ENCODE measurements at regions not wholly inside any gene's neighbourhood (a gene's known extent, or its start where the extent isn't known, plus 50 kb on each side); places are given as distances from the start of the nearest gene placed in this dataset.
A peak's percentile ranks its signal among the peaks of the same experiment; 100 is the strongest.
"Not testable (repeated sequence)": the region's sequence is repeated elsewhere in the genome, so short reads cannot be mapped to it uniquely, and the experiment has no call there.

DNA sequence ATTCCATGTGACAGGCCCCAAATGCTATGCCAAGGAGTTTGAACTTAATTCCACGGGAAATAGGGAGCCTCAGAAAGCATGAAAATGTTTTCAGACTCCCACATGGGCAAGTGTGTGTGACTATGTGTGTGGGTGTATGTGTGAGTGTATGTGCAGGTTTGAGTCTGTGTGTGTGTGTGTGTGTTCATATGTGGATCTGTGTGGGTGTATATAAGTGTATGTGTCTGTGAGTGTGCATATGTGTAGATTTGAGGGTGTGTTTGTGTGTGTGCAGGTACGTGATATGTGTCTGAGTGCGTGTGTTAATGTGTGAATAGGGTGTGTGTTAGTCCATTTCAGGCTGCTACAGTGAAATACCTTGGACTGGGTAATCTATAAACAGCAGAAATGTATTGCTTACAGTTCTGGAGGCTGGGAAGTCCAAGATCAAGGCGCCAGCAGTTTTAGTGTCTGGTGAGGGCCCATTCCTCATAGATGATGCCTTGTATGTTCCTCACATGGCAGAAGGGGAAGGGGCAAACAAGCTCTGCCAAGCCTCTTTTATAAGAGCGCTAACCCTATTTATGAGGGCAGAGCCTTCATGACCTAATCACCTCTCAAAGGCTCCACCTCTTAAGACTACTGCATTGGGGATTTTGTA, 181.1 kb upstream of the TAB2 start:
- Histone ChIP-seq H3K4me3 (ENCODE audit: low read depth, low read length) (no peak overlapping the region), H3K27me3 (ENCODE audit: control insufficient read depth, insufficient read depth, low read length) (no peaks in the 10 kb centered on the region), H3K4me1 (ENCODE audit: control insufficient read depth, insufficient read depth, low read length) (peaks cover 13% of the 10 kb centered on the region), H3K27ac (ENCODE audit: low read depth, low read length) (no peak overlapping the region), H3K9me3 (ENCODE audit: control insufficient read depth, insufficient read depth, low read length) (no peaks in the 10 kb centered on the region), H3K36me3 (ENCODE audit: control insufficient read depth, insufficient read depth, low read length) (no peaks in the 10 kb centered on the region)
- WGBS (ENCODE audit: insufficient coverage): 57% methylated on average over 3 of the region's 5 CpGs
- DNase-seq (ENCODE audit: low read depth in 4 of 6, low spot score in 6 of 6): no peak

DNA sequence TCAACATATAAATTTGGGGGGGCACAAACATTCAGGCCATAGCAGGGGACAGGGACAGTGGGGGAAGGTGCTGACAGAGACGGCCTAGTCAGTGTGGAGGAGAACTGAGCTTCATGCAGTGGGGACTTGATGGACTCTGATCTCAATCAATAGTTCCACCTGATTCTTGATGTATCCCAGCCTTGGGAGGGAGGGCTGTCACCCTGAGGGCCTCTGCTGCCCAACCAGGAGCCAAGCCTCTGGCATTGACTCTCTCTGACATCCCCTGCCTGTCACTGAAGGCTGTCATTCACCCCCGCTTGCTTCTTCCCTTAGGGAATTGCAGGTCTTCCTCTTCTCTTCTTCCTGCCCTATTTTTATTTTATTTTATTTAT, 180.6 kb upstream of the TAB2 start:
- Histone ChIP-seq H3K4me3 (ENCODE audit: low read depth, low read length) (no peak overlapping the region), H3K36me3 (ENCODE audit: control insufficient read depth, insufficient read depth, low read length) (no peaks in the 10 kb centered on the region), H3K4me1 (ENCODE audit: control insufficient read depth, insufficient read depth, low read length) (peaks cover 13% of the 10 kb centered on the region), H3K27me3 (ENCODE audit: control insufficient read depth, insufficient read depth, low read length) (no peaks in the 10 kb centered on the region), H3K27ac (ENCODE audit: low read depth, low read length) (no peak overlapping the region), H3K9me3 (ENCODE audit: control insufficient read depth, insufficient read depth, low read length) (no peaks in the 10 kb centered on the region)
- WGBS (ENCODE audit: insufficient coverage): 100% methylated on average over 1 of the region's 2 CpGs
- DNase-seq (ENCODE audit: low read depth in 4 of 6, low spot score in 6 of 6): no peak

DNA sequence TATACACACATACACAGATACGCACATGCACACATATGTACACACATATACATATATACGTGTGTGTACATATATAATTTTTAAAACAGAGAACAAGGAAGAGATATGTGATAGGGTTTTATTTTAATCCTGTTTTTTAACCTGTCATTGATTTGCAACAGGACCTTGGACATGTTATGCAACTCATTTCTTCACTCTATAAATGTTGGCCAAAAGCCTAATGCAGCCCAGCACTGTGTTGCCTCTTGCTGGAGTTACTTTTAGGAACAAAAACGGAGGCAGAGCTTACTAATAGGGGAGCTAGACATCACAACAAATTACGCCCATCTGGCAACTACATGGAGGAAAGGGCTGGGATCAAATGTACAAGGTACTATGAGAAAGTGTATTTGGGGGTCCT, 179.9 kb upstream of the TAB2 start:
- Histone ChIP-seq H3K27ac (ENCODE audit: low read depth, low read length) (no peak overlapping the region), H3K4me3 (ENCODE audit: low read depth, low read length) (no peak overlapping the region), H3K9me3 (ENCODE audit: control insufficient read depth, insufficient read depth, low read length) (no peaks in the 10 kb centered on the region), H3K36me3 (ENCODE audit: control insufficient read depth, insufficient read depth, low read length) (no peaks in the 10 kb centered on the region), H3K27me3 (ENCODE audit: control insufficient read depth, insufficient read depth, low read length) (no peaks in the 10 kb centered on the region), H3K4me1 (ENCODE audit: control insufficient read depth, insufficient read depth, low read length) (peaks cover 11% of the 10 kb centered on the region)
- WGBS (ENCODE audit: insufficient coverage): no CpG with 5 or more reads among the region's 4 CpGs
- no peak for DNase-seq (ENCODE audit: low read depth in 4 of 6, low spot score in 6 of 6)

DNA sequence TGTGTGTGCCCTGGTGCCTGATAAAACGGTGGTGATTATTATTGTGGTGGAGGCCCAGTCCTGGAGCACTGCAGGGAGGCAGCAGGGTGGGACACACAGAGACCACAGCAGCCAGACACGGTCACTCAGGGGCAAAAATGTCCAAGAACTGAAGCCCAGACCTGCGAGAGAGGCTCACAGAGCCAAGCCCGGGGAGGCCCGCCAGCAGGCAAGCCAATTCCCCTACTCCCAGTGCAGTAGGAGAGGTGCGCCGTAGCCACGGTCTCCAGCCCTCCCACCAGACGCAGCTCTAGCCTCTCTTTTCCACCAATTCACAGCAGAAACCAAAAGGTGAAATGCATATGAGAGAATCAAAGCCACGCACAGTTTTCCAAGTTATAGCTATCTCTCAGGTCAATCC, 179.4 kb upstream of the TAB2 start:
- peaks cover 9% of the 10 kb centered on the region for H3K4me1 ChIP-seq (ENCODE audit: control insufficient read depth, insufficient read depth, low read length)
- H3K9me3 ChIP-seq (ENCODE audit: control insufficient read depth, insufficient read depth, low read length): peaks cover 2% of the 10 kb centered on the region
- H3K27ac ChIP-seq (ENCODE audit: low read depth, low read length): no peak overlapping the region
- no peaks in the 10 kb centered on the region for H3K36me3 ChIP-seq (ENCODE audit: control insufficient read depth, insufficient read depth, low read length)
- WGBS (ENCODE audit: insufficient coverage): 91% methylated on average over 7 of the region's 10 CpGs
- no peak overlapping the region for H3K4me3 ChIP-seq (ENCODE audit: low read depth, low read length)
- DNase-seq (ENCODE audit: low read depth in 4 of 6, low spot score in 6 of 6): no peak
- no peaks in the 10 kb centered on the region for H3K27me3 ChIP-seq (ENCODE audit: control insufficient read depth, insufficient read depth, low read length)

GRCh38 chr6:149138699-149139294, 178.7 kb upstream of the TAB2 start:
- no peaks in the 10 kb centered on the region for H3K36me3 ChIP-seq (ENCODE audit: control insufficient read depth, insufficient read depth, low read length)
- H3K4me3 ChIP-seq (ENCODE audit: low read depth, low read length): no peak overlapping the region
- H3K9me3 ChIP-seq (ENCODE audit: control insufficient read depth, insufficient read depth, low read length): peaks cover 2% of the 10 kb centered on the region
- H3K27ac ChIP-seq (ENCODE audit: low read depth, low read length): no peak overlapping the region
- no peaks in the 10 kb centered on the region for H3K27me3 ChIP-seq (ENCODE audit: control insufficient read depth, insufficient read depth, low read length)
- WGBS (ENCODE audit: insufficient coverage): 98% methylated on average over 7 of the region's 12 CpGs
- no peak for DNase-seq (ENCODE audit: low read depth in 4 of 6, low spot score in 6 of 6)
- H3K4me1 ChIP-seq (ENCODE audit: control insufficient read depth, insufficient read depth, low read length): peaks cover 9% of the 10 kb centered on the region

- H3K4me3 ChIP-seq (ENCODE audit: low read depth, low read length): no peak overlapping the region
- no peaks in the 10 kb centered on the region for H3K36me3 ChIP-seq (ENCODE audit: control insufficient read depth, insufficient read depth, low read length)
- peak overlapping the region; percentile 26 for H3K27ac ChIP-seq (ENCODE audit: low read depth, low read length)
- DNase-seq (ENCODE audit: low read depth in 4 of 6, low spot score in 6 of 6): no peak
- H3K4me1 ChIP-seq (ENCODE audit: control insufficient read depth, insufficient read depth, low read length): peaks cover 9% of the 10 kb centered on the region
- H3K27me3 ChIP-seq (ENCODE audit: control insufficient read depth, insufficient read depth, low read length): no peaks in the 10 kb centered on the region
- H3K9me3 ChIP-seq (ENCODE audit: control insufficient read depth, insufficient read depth, low read length): peaks cover 2% of the 10 kb centered on the region
These were observed 177.8 kb upstream of the TAB2 start for GRCh38 chr6:149139782-149140136.

DNA sequence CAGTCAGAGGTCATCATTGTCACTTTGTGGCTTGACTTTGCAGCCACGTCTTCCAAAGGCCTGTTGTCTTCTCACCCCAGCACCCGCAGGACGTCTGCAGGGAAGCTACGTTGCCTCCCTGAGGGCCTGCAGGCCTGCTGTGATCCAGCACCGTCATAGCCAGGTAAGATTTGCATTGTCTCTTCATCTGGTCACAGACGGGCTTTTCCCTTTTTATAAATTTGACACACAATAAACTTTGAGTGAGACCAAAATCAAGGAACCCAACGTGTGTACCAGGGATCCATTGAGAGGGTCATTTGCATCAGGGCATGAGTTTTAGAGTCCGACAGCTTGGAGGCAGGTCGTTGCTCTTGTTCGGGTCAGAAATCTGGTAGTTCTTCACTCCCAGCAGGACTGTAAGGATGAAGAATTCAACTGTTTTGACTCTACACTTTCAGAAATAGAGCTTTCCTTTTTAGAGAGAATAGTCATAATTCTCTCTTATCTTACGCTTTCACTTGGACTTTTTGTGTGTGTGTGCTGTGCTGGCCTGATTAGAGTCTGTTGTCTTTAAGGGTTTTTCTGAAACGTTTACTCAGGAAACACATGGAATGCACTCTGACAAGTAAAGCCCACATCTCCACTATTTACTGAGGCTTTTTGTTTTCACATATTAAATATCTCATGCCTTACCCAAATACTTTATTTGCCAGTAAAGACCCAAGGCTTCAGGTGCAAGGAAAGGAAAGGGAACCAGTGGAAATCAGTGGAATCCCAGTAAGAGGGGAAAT, 177.2 kb upstream of the TAB2 start:
- H3K27me3 ChIP-seq (ENCODE audit: control insufficient read depth, insufficient read depth, low read length): no peaks in the 10 kb centered on the region
- no peak overlapping the region for H3K4me3 ChIP-seq (ENCODE audit: low read depth, low read length)
- peaks cover 9% of the 10 kb centered on the region for H3K4me1 ChIP-seq (ENCODE audit: control insufficient read depth, insufficient read depth, low read length)
- WGBS (ENCODE audit: insufficient coverage): 72% methylated on average over 7 of the region's 12 CpGs
- no peak for DNase-seq (ENCODE audit: low read depth in 4 of 6, low spot score in 6 of 6)
- H3K36me3 ChIP-seq (ENCODE audit: control insufficient read depth, insufficient read depth, low read length): no peaks in the 10 kb centered on the region
- H3K27ac ChIP-seq (ENCODE audit: low read depth, low read length): peak overlapping the region; percentile 26
- peaks cover 2% of the 10 kb centered on the region for H3K9me3 ChIP-seq (ENCODE audit: control insufficient read depth, insufficient read depth, low read length)

DNA sequence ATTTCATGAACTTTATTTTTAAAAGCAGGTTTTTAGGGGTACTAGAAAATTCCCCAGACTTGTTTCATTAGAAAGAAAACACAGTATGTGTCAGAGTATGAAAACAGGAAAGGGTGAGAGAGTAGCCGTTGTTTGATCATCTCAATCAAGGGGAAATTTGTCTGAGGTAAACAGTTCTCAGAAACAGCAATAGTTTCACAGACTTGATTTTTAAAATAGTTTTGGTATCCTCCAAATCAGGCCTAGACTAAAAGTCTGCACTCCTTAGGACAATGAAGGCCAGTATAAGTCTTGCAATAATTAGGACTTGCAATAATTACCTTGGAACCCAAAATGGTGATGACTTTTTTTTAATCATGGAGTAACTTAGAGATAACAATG, 176.6 kb upstream of the TAB2 start:
- Histone ChIP-seq H3K4me3 (ENCODE audit: low read depth, low read length) (no peak overlapping the region), H3K27me3 (ENCODE audit: control insufficient read depth, insufficient read depth, low read length) (no peaks in the 10 kb centered on the region), H3K36me3 (ENCODE audit: control insufficient read depth, insufficient read depth, low read length) (no peaks in the 10 kb centered on the region), H3K9me3 (ENCODE audit: control insufficient read depth, insufficient read depth, low read length) (peaks cover 2% of the 10 kb centered on the region), H3K27ac (ENCODE audit: low read depth, low read length) (peak overlapping the region; percentile 26), H3K4me1 (ENCODE audit: control insufficient read depth, insufficient read depth, low read length) (peaks cover 9% of the 10 kb centered on the region)
- DNase-seq (ENCODE audit: low read depth in 4 of 6, low spot score in 6 of 6): no peak
- WGBS (ENCODE audit: insufficient coverage): no CpG with 5 or more reads among the region's 1 CpG

DNA sequence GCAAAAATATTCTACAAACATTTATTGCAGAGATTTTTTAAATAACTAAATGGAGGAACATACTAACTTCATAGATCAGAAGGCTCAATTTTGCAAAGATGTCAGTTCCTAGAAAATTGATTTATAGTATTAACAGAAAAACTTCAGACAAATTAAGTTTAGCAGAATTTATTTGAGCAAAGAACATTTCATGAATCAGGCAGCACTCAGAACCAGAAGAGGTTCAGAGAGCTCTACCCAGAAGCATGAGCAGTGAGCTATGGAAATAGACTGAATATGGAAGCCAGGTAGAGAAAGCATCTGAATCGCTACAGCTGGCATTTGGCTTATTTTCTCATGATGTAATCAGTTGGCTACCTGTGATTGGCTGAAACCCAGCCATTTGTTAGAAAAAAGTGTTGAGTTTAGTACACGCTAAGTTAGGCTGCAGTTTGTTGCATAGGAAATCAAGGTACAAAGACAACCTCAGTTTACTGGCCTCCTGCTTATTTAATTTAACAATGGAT, 174.5 kb upstream of the TAB2 start:
- 100% methylated on average over 1 of the region's 2 CpGs for WGBS (ENCODE audit: insufficient coverage)
- peaks cover 8% of the 10 kb centered on the region for H3K4me1 ChIP-seq (ENCODE audit: control insufficient read depth, insufficient read depth, low read length)
- no peaks in the 10 kb centered on the region for H3K27me3 ChIP-seq (ENCODE audit: control insufficient read depth, insufficient read depth, low read length)
- H3K4me3 ChIP-seq (ENCODE audit: low read depth, low read length): no peak overlapping the region
- no peaks in the 10 kb centered on the region for H3K36me3 ChIP-seq (ENCODE audit: control insufficient read depth, insufficient read depth, low read length)
- H3K27ac ChIP-seq (ENCODE audit: low read depth, low read length): no peak overlapping the region
- peaks cover 2% of the 10 kb centered on the region for H3K9me3 ChIP-seq (ENCODE audit: control insufficient read depth, insufficient read depth, low read length)
- DNase-seq (ENCODE audit: low read depth in 4 of 6, low spot score in 6 of 6): no peak

DNA sequence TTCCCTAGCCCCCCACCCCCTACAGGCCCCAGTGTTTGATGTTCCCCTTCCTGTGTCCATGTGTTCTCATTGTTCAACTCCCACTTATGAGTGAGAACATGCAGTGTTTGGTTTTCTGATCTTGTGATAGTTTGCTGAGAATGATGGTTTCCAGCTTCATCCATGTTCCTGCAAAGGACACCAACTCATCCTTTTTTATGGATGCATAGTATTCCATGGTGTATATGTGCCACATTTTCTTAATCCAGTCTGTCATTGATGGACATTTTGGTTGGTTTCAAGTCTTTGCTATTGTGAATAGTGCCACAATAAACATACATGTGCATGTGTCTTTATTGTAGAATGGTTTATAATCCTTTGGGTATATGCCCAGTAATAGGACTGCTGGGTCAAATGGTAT, 171.7 kb upstream of the TAB2 start:
- H3K4me3 ChIP-seq (ENCODE audit: low read depth, low read length); H3K27me3 ChIP-seq (ENCODE audit: control insufficient read depth, insufficient read depth, low read length); DNase-seq (ENCODE audit: low read depth in 4 of 6, low spot score in 6 of 6); H3K4me1 ChIP-seq (ENCODE audit: control insufficient read depth, insufficient read depth, low read length); H3K36me3 ChIP-seq (ENCODE audit: control insufficient read depth, insufficient read depth, low read length); H3K27ac ChIP-seq (ENCODE audit: low read depth, low read length); H3K9me3 ChIP-seq (ENCODE audit: control insufficient read depth, insufficient read depth, low read length): not testable (repeated sequence)
